NCI-H524 (cell line): ENCODE measurements at regions not wholly inside any gene's neighbourhood (a gene's known extent, or its start where the extent isn't known, plus 50 kb on each side); places are given as distances from the start of the nearest gene placed in this dataset.

Experiments
- DNase-seq, 2 experiments: peaks; one replicate each; lab custom pipeline; 2025; lab: John Stamatoyannopoulos, UW

DNA sequence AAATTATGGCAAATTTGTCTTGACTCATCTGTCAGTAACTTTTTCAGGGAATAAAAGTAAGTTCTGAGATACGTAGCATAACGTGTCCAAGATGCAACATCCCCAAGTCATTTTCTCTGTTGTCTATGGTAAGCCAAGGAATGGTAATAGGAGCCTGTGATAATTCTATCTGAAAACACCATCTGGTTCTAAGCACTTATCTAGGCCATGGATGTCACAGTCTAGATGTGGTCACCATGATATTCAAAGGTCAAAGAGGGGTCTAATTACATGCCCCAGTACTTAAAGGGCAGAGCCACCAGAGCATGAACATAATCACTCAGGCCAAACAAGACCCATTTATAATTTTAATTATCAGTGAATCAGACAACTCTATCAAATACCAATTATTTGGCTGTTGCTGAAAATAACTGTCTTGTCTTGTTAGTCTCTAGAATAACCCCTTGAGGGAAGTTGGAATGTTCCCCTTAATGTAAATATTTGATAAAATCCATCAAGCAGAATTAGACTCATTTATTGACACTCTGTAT, 225.1 kb upstream of the MPPED2 start:
- peak in 1 of 2 experiments; percentile 19 for DNase-seq

GRCh38 chr11:30810116-30810515, 224.0 kb upstream of the MPPED2 start:
- DNase-seq, result no peak

DNA sequence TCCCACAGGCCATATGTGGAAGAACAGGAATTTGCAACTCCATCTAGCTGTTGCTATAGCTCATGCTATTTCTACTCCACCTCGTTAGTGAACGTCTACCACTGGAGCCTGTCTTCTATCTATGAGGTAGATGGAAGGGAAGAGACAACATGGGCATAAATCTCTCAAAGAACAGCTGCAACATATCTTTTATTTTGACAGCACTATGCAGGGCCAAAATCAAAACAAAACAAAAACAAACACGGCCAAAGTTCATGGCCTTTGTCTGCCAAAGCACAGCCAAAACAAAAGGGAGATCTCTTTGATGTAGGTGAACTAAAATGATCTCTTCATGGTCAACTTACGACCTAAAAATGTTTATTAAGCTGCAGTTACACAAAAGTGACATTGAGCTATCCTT, 215.2 kb upstream of the MPPED2 start:
- DNase-seq, result no peak

- DNase-seq, result no peak
These were observed 214.8 kb upstream of the MPPED2 start for GRCh38 chr11:30800904-30801303.

GRCh38 chr11:30798547-30799236, 212.5 kb upstream of the MPPED2 start:
- DNase-seq, result no peak

DNA sequence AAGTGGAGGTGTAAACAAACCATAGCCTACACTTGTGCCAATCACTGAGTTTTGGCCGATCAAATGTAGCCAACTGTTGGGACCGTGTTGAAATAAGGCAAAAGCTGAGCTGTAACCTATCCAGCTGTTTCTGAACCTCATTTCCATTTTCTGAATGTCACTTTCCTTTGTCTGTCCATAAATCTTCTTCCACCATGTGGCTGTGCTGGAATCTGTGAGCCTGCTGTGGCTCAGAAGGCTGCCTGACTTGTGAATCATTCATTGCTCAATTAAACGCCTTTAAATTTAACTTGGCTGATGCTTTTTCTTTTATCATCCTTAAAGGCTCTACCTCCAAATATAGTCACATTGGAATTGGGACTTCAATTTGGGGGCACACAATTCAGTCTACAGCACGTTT, 203.1 kb upstream of the MPPED2 start:
- DNase-seq, result no peak

GRCh38 chr11:30788849-30789248, 202.7 kb upstream of the MPPED2 start:
- DNase-seq, result no peak

DNA sequence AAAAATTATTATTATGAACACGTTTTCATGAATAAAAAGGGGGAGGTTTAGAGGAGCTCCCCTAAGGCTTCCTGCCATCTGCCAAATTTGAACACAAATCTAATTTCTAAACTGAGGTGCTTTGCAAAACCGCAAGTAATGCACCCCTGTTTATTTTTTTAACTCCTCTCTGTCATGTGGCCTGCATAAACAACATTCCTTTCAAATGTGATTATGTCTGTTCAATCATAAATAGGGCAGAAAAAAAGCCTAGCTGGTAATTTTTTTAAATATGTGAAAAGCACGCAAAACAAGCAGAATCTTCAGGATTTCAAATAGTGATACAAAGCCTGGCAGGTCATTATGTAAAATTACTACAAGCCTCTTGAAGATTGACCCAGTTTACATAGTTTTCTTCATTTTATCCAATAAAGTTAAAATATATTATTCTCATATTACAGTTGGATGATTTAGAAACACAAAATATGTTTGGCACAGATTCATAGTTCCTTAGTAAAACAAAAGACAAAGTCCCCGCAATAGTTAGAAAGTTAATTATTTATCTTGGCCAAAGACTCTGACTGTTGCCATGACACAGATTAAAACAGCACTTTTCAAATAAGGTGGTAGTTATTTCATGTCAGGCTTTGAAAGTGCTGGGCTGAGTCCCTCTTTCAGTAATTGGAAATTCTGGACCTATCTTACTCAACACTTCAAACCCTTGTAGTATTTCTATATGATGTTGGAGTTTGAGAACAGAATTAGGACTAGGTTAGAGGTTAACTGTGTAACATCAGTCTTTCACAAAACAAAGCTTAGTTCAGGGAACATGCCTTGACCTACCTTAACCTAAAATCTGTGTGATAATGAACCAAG, 200.3 kb upstream of the MPPED2 start:
- DNase-seq, result no peak

GRCh38 chr11:30778596-30778995, 192.4 kb upstream of the MPPED2 start:
- no peak for DNase-seq

DNA sequence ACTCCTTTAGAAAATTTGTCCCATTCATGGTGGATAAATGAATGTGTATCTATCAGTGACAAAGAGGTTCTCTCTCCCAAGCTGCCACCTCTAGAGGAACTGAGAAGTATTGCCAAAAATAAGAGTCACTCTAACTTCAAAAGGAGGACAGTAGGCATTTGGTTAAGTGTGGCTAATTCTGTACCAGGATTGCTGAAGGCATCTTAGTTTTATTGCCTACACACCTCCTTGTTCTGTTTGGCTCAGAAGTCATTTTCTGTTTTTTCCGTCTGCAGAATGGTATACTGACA, 189.0 kb upstream of the MPPED2 start:
- DNase-seq, result no peak

DNA sequence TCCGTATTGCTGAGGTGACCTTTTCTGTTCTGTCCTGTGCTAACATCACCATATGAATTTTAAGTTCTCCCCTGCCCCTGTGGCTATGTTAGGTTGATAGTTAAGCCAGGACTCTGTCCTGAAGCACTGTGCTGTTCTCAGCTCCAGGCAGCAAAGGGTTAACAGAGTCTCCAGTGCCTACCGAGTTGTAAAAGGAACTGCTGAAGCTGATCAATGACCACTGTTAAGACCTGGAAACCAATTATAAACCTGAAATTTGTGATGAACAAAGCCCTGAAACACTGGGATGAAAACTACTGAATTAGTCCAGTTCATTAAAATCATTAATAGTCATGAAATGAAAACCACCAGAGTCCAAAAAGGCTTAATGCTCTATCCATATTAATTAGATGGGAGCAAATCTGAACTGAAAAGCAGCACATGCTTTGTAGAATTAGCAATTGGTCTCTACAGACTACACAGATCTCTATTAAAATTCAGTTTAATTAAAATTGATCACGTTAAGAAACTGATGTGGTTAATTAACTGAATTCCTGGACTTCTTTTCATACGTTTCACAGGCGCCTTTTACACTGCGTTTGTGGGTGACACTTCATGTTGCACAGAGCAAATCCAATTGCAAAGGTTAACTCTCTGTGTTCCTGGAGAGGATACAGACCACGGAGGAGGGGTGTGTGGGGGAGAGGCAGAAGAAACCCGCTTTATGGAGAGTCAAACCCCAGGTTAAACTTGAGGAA, 188.5 kb upstream of the MPPED2 start:
- no peak for DNase-seq

DNA sequence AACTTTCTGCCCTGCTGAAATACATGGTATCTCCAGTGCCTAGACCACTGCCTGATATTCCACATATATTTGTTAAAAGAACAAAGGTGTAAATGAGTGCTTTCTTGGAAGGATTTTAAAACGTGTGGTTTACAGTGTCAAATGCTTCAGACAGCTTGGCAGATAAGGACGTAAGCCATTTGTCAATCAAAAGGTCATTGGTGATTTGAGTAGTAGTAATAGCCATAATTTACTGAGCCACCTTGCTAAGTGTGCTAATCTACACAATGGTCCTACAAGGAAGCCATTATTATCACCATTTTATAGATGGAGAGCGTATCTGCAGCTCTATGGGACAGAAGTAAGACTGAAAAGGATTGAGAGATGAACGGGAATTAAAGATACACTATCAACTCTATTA, 186.8 kb upstream of the MPPED2 start:
- DNase-seq, result no peak

GRCh38 chr11:30763951-30764350, 177.8 kb upstream of the MPPED2 start:
- no peak for DNase-seq

DNA sequence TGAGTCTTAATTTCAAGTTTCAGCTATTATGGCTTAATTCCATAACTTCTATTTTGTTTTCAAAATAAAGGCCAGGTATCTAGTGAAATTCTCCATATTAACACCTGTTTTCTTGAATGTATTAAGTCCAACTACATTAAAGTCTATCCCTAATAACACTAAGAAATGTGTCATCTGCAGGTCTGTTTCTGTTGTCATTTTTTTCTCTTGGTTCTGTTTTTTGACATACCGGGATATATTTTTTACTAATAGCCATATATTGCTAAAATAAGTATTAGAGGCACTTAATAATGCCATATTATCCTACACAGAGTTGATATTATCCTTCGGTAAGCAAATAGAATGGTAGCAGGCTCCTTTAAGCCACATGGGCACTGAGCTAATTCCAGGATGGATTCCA, 176.0 kb upstream of the MPPED2 start:
- DNase-seq, result no peak

GRCh38 chr11:30760345-30760744, 174.2 kb upstream of the MPPED2 start:
- no peak for DNase-seq

DNA sequence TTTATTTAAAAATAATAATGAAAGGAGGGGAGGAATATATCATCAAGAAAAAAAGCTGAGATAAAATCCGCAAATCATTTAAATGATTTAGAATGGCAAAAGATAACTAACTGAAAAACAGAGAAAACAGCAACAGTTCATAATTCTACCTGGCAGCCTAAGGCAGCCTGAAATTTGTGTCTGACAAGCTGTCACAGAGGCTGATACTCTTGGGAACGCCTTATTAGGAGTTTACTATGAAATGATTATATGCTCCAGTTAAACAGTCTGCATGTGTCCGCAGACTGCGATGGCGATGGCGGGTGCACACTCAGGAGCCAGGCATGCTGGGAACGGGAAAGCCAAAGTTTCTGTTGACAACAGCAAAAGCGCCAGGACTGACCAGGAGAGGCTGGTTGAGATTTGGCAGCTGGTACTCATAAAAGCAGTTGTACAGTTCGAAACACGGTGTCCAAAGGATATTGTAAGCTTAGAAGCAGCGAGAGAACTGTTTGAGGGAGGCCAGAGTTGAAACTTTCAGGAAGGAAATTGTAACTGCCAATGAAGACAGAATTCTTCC, 172.9 kb upstream of the MPPED2 start:
- DNase-seq, result peak in 1 of 2 experiments; percentile 55

DNA sequence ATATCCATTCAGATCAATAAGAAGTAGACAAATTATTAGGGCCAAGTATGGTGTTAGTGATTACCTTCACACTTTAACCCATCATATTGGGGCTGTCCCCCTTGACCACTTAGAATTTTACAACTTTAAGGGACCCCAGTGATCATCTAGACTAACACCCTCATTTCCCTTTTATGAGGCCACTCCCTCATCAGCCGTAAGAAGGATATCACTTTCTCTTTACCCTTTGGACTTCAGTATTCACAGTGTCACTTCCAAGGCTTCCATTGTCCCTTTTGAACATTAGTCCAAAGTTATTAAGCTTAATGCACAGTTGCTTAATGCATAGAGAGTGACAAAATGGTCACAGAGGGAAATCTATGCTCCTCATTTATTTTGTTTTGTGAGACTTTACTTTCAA, 172.4 kb upstream of the MPPED2 start:
- no peak for DNase-seq

GRCh38 chr11:30758012-30758411, 171.9 kb upstream of the MPPED2 start:
- no peak for DNase-seq

- no peak for DNase-seq
These were observed 167.8 kb upstream of the MPPED2 start for GRCh38 chr11:30753994-30754393.

DNA sequence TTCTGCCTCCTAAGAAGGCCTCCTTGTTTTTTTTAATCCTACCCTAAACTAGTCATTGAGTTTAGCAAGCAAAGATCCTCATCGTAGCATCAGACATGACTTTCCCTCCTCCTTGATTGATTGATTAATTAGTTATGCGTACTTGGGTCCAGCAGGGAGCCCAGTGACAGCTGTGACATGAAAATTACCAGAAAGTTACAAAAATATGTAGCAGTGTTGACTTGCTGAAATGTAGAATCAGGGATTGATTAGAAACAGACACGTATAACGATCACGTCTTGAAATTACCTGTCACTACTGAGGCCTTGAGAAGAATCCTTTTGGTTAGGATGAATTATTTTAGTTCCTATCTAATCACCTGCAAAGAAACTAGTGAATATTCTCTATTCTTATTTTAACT, 167.4 kb upstream of the MPPED2 start:
- no peak for DNase-seq

DNA sequence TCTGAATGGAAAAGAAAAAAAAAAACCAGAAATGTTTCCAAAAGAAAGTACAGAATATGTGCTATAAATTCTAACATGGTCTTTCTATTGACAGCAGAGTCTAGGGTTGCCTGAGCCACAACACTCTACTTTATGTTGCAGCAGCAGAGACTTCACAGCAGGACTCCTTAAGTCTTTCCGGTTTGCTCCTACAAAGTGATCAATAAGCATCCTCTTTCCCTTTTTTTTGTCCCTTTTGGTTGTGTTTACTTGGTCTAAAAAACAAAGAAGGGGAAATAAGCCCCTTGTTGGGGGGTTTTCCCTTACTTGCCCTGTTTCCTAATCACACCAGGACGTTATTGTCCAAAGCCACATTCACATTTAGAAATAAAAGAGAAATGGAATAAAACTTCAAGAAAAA, 163.1 kb upstream of the MPPED2 start:
- DNase-seq, result no peak

GRCh38 chr11:30741039-30741550, 154.9 kb upstream of the MPPED2 start:
- DNase-seq, result no peak
